ENCODE measurements at regions not wholly inside any gene's neighbourhood (a gene's known extent, or its start where the extent isn't known, plus 50 kb on each side); places are given as distances from the start of the nearest gene placed in this dataset.
A peak's percentile ranks its signal among the peaks of the same experiment; 100 is the strongest.

- Mint-ChIP-seq H3K4me1 (ENCODE audit: low read depth) (peaks cover 53% of the 10 kb centered on the region), H3K27me3 (no peaks in the 10 kb centered on the region), H3K27ac (peak overlapping the region; percentile 94), H3K9me3 (peaks cover 17% of the 10 kb centered on the region), H3K36me3 (ENCODE audit: low read depth) (peaks cover 11% of the 10 kb centered on the region), H3K4me3 (no peak overlapping the region)
- intact Hi-C loops (cut with micrococcal nuclease), result no loop called here
- DNase-seq (no peak), ATAC-seq (no peak)
- ChIA-PET POLR2A (no interaction called here), CTCF (interaction anchor here (1.8 kb wide), 1 partner anchor 60 kb away, joined by 7 read pairs; no protein-coding TSS in a partner anchor)
- TF ChIP-seq, protein P1, sequence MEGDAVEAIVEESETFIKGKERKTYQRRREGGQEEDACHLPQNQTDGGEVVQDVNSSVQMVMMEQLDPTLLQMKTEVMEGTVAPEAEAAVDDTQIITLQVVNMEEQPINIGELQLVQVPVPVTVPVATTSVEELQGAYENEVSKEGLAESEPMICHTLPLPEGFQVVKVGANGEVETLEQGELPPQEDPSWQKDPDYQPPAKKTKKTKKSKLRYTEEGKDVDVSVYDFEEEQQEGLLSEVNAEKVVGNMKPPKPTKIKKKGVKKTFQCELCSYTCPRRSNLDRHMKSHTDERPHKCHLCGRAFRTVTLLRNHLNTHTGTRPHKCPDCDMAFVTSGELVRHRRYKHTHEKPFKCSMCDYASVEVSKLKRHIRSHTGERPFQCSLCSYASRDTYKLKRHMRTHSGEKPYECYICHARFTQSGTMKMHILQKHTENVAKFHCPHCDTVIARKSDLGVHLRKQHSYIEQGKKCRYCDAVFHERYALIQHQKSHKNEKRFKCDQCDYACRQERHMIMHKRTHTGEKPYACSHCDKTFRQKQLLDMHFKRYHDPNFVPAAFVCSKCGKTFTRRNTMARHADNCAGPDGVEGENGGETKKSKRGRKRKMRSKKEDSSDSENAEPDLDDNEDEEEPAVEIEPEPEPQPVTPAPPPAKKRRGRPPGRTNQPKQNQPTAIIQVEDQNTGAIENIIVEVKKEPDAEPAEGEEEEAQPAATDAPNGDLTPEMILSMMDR (IDR thresholded peaks at IDR 0.05), result no peak
Measured at GRCh38 chr5:56330806-56331205, 97.7 kb upstream of the ANKRD55 start.

- no peak overlapping the region for H3K4me3 Mint-ChIP-seq
- H3K4me1 Mint-ChIP-seq (ENCODE audit: low read depth), result peaks cover 56% of the 10 kb centered on the region
- H3K27me3 Mint-ChIP-seq, result no peaks in the 10 kb centered on the region
- peak overlapping the region; percentile 94 for H3K27ac Mint-ChIP-seq
- ChIA-PET POLR2A (interaction anchor here (0.9 kb wide), 1 partner anchor 280 kb away, joined by 3 read pairs; no protein-coding TSS in a partner anchor), CTCF (interaction anchor here (0.6 to 2.2 kb wide), 4 partner anchors 10 to 508 kb away, joined by 4 to 7 read pairs (median 6); no protein-coding TSS in a partner anchor)
- DNase-seq (no peak), ATAC-seq (no peak)
- H3K9me3 Mint-ChIP-seq, result peaks cover 11% of the 10 kb centered on the region
- intact Hi-C loops (cut with micrococcal nuclease), result no loop called here
- H3K36me3 Mint-ChIP-seq (ENCODE audit: low read depth), result peaks cover 11% of the 10 kb centered on the region
- TF ChIP-seq, protein P1 (IDR thresholded peaks at IDR 0.05), result no peak
Measured at GRCh38 chr5:56330167-56330566, 97.0 kb upstream of the ANKRD55 start.

GRCh38 chr5:56329652-56330051, 96.5 kb upstream of the ANKRD55 start:
- Mint-ChIP-seq H3K4me1 (ENCODE audit: low read depth) (peaks cover 56% of the 10 kb centered on the region), H3K27ac (peak overlapping the region; percentile 94), H3K27me3 (no peaks in the 10 kb centered on the region), H3K36me3 (ENCODE audit: low read depth) (peaks cover 11% of the 10 kb centered on the region), H3K9me3 (peaks cover 8% of the 10 kb centered on the region), H3K4me3 (peak overlapping the region; percentile 4)
- ATAC-seq (peak; percentile 11), DNase-seq (no peak)
- intact Hi-C loops (cut with micrococcal nuclease), result loop anchor here (5.0 kb wide), 1 partner anchor 488 kb away; the partner anchor contains the start of gene MAP3K1
- ChIA-PET POLR2A (interaction anchor here (0.9 to 1.2 kb wide), 3 partner anchors 46 to 370 kb away, joined by 3 to 4 read pairs (median 3); no protein-coding TSS in a partner anchor), CTCF (interaction anchor here (0.6 to 2.2 kb wide), 4 partner anchors 10 to 509 kb away, joined by 4 to 7 read pairs (median 6); no protein-coding TSS in a partner anchor)
- TF ChIP-seq, protein P1 (IDR thresholded peaks at IDR 0.05), result no peak

DNA sequence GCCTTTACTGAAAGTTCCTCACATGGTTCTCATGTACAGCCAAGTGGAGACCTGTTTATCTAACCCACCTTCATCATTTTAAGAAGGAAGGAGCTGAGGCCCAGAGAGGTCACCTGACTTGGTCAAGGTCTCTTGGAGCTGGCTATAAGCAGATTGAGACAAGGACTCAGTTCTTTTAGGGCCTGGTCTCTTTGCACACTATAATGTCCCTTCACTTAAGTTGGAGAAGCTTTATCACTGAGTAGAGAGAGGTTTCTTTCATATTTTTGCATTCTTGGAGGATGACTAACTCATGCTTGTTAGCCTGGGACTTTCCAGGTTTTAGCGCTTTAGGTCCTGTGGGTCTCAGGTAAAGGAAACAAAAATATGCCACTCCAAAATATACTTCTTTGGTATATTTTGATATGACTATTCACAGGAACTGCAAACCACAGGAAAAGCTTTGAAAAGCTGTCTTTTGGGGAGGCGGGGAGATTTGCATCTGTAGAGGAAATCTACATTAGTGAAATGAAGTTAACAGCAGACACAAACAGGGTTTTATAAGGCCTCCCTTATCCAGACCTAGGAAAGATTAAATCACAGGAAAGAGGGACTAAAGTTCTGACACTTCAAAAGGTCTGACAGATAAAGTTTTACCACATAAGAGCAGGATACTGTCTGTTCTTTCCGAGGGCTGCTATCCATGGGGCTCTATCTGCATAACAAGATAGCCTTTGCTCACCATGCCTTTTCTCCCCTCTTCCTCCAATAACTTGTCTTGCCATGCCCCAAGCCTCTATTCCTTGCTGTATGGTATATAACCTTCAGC, 95.8 kb upstream of the ANKRD55 start:
- ATAC-seq, result peak; percentile 72
- POLR2A ChIA-PET, result interaction anchor here (0.6 to 1.7 kb wide), 10 partner anchors 8 to 392 kb away, joined by 3 to 7 read pairs (median 3); no protein-coding TSS in a partner anchor
- peak overlapping the region; percentile 94 for H3K27ac Mint-ChIP-seq
- peaks cover 9% of the 10 kb centered on the region for H3K36me3 Mint-ChIP-seq (ENCODE audit: low read depth)
- H3K27me3 Mint-ChIP-seq, result no peaks in the 10 kb centered on the region
- DNase-seq, result peak; percentile 72
- TF ChIP-seq, protein P1 (IDR thresholded peaks at IDR 0.05), result no peak
- intact Hi-C loops (cut with micrococcal nuclease), result loop anchor here (5.0 kb wide), 1 partner anchor 488 kb away; the partner anchor contains the start of gene MAP3K1
- peaks cover 4% of the 10 kb centered on the region for H3K9me3 Mint-ChIP-seq
- H3K4me1 Mint-ChIP-seq (ENCODE audit: low read depth), result peaks cover 56% of the 10 kb centered on the region
- H3K4me3 Mint-ChIP-seq, result peak overlapping the region; percentile 41
- CTCF ChIA-PET, result interaction anchor here (0.9 to 2.2 kb wide), 6 partner anchors 8 to 509 kb away, joined by 3 to 7 read pairs (median 5); no protein-coding TSS in a partner anchor

Data from activated CD8-positive, alpha-beta T cell treated with anti-CD3 and anti-CD28 coated beads for 36 hours (primary cell).